Uterus (tissue), 3 donors: ENCODE measurements at regions not wholly inside any gene's neighbourhood (a gene's known extent, or its start where the extent isn't known, plus 50 kb on each side); places are given as distances from the start of the nearest gene placed in this dataset.

ENCODE experiments used
- DNase-seq, 2 donors: peaks; one replicate each; pipeline ENCODE4 v3.0.0-alpha.2; 2019 to 2020
- H3K27ac ChIP-seq, 2 donors: fragments of 200-600 bp; sonication (generic); 1 replicate in 1 of 2; 2 replicates in 1 of 2; pipeline ENCODE4 v1.5.1; 2016 to 2018
- H3K27me3 ChIP-seq, 2 donors: fragments of 200-600 bp; sonication (generic); one replicate each; pipeline ENCODE4 v1.5.1; 2018 to 2019; ENCODE audit warnings: control low read depth in 1 of 2
- H3K36me3 ChIP-seq, 2 donors: fragments of 200-600 bp; sonication (generic); one replicate each; pipeline ENCODE4 v1.5.1; 2019; ENCODE audit warnings: control low read depth in 1 of 2
- H3K4me1 ChIP-seq, 2 donors: fragments of 200-600 bp; sonication (generic); one replicate each; pipeline ENCODE4 v1.5.1; 2018 to 2019; ENCODE audit warnings: control low read depth in 1 of 2
- H3K4me3 ChIP-seq, 2 donors: fragments of 200-600 bp; sonication (generic); 1 replicate in 1 of 2; 2 replicates in 1 of 2; pipeline ENCODE4 v1.5.1; 2018 to 2019; ENCODE audit warnings: mild to moderate bottlenecking in 1 of 2
- H3K9me3 ChIP-seq, 2 donors: fragments of 200-600 bp; sonication (generic); one replicate each; pipeline ENCODE4 v1.5.1; 2019; ENCODE audit warnings: control low read depth in 1 of 2
- CTCF ChIP-seq, 4 experiments: fragments of 200-600 bp in 2 of 4; fragments of 450-650 bp in 2 of 4; sonication (generic) in 2 of 4; IDR thresholded peaks; one replicate each; pipeline ENCODE4 v1.5.1; 2016 to 2019; ENCODE audit warnings: antibody characterized with exemption in 4 of 4, mild to moderate bottlenecking in 2 of 4, moderate library complexity in 1 of 4
- POLR2A ChIP-seq, 2 donors: fragments of 450-650 bp; IDR thresholded peaks; one replicate each; pipeline ENCODE4 v1.6.1; 2016; ENCODE audit warnings: antibody characterized with exemption in 2 of 2, mild to moderate bottlenecking in 1 of 2, moderate library complexity in 1 of 2
- intact Hi-C: fragments of 100-400 bp; cut with DNase I; formaldehyde crosslinking; loops from one replicate; pipeline ENCODE4 v1.15.1; 2023; ENCODE audit warnings: low total_unique reads
- donor health status: DM: yes; HTN: yes; CAD: no.

GRCh38 chr1:79304131-79304530, 297.6 kb upstream of the ADGRL4 start:
- intact Hi-C loops = no loop called here
- no peaks in the 10 kb centered on the region for H3K9me3 ChIP-seq
- H3K27me3 ChIP-seq = no peaks in the 10 kb centered on the region
- no peak overlapping the region for H3K27ac ChIP-seq
- H3K4me3 ChIP-seq = no peak overlapping the region
- no peaks in the 10 kb centered on the region for H3K4me1 ChIP-seq
- no peak for DNase-seq
- TF ChIP-seq POLR2A (IDR thresholded peaks at IDR 0.05) (no peak), CTCF (IDR thresholded peaks at IDR 0.05) (no peak)
- no peaks in the 10 kb centered on the region for H3K36me3 ChIP-seq

- TF ChIP-seq POLR2A (IDR thresholded peaks at IDR 0.05) (no peak), CTCF (IDR thresholded peaks at IDR 0.05) (no peak)
Measured at GRCh38 chr1:79303040-79303439, 296.5 kb upstream of the ADGRL4 start.

GRCh38 chr1:79302380-79302930, 295.9 kb upstream of the ADGRL4 start:
- Histone ChIP-seq H3K36me3 (no peaks in the 10 kb centered on the region), H3K4me1 (no peaks in the 10 kb centered on the region), H3K27ac (no peak overlapping the region), H3K27me3 (no peaks in the 10 kb centered on the region), H3K9me3 (no peaks in the 10 kb centered on the region), H3K4me3 (no peak overlapping the region)
- intact Hi-C loops = no loop called here
- no peak for TF ChIP-seq POLR2A (IDR thresholded peaks at IDR 0.05)
- no peak for TF ChIP-seq CTCF (IDR thresholded peaks at IDR 0.05)
- no peak for DNase-seq

More at GRCh38 chr1:79303040-79303439, 296.5 kb upstream of the ADGRL4 start:
- Histone ChIP-seq H3K4me3 (no peak overlapping the region), H3K36me3 (no peaks in the 10 kb centered on the region), H3K9me3 (no peaks in the 10 kb centered on the region), H3K27ac (no peak overlapping the region), H3K27me3 (no peaks in the 10 kb centered on the region), H3K4me1 (no peaks in the 10 kb centered on the region)
- no peak for DNase-seq
- intact Hi-C loops = no loop called here

GRCh38 chr1:79295967-79296366, 289.4 kb upstream of the ADGRL4 start:
- intact Hi-C loops = no loop called here
- no peaks in the 10 kb centered on the region for H3K27me3 ChIP-seq
- DNase-seq = no peak
- H3K27ac ChIP-seq = no peak overlapping the region
- TF ChIP-seq POLR2A (IDR thresholded peaks at IDR 0.05) (no peak), CTCF (IDR thresholded peaks at IDR 0.05) (no peak)
- no peak overlapping the region for H3K4me3 ChIP-seq
- peaks cover 0 to 6% of the 10 kb centered on the region in 2 donors for H3K4me1 ChIP-seq
- no peaks in the 10 kb centered on the region for H3K9me3 ChIP-seq
- no peaks in the 10 kb centered on the region for H3K36me3 ChIP-seq

- no peaks in the 10 kb centered on the region for H3K9me3 ChIP-seq
- no peaks in the 10 kb centered on the region for H3K36me3 ChIP-seq
- peaks cover 0 to 6% of the 10 kb centered on the region in 2 donors for H3K4me1 ChIP-seq
- no peak for DNase-seq
- intact Hi-C loops = no loop called here
- H3K27me3 ChIP-seq = no peaks in the 10 kb centered on the region
- H3K4me3 ChIP-seq = no peak overlapping the region
- no peak for TF ChIP-seq POLR2A (IDR thresholded peaks at IDR 0.05)
- no peak for TF ChIP-seq CTCF (IDR thresholded peaks at IDR 0.05)
- H3K27ac ChIP-seq = no peak overlapping the region
Measured at GRCh38 chr1:79293611-79294010, 287.1 kb upstream of the ADGRL4 start.
